HG03039 (cell line): ENCODE measurements at regions not wholly inside any gene's neighbourhood (a gene's known extent, or its start where the extent isn't known, plus 50 kb on each side); places are given as distances from the start of the nearest gene placed in this dataset.

ENCODE experiments used
- ATAC-seq: cut with Tn5 transposase; IDR thresholded peaks from one replicate; pipeline ENCODE4 v1.9.1; 2021; ENCODE audit warnings: mild to moderate bottlenecking, moderate library complexity; ENCODE audit not compliant: unreplicated experiment

GRCh38 chr6:108734271-108734922 lies 113.8 kb upstream of the ARMC2 start:
- no peak for ATAC-seq

DNA sequence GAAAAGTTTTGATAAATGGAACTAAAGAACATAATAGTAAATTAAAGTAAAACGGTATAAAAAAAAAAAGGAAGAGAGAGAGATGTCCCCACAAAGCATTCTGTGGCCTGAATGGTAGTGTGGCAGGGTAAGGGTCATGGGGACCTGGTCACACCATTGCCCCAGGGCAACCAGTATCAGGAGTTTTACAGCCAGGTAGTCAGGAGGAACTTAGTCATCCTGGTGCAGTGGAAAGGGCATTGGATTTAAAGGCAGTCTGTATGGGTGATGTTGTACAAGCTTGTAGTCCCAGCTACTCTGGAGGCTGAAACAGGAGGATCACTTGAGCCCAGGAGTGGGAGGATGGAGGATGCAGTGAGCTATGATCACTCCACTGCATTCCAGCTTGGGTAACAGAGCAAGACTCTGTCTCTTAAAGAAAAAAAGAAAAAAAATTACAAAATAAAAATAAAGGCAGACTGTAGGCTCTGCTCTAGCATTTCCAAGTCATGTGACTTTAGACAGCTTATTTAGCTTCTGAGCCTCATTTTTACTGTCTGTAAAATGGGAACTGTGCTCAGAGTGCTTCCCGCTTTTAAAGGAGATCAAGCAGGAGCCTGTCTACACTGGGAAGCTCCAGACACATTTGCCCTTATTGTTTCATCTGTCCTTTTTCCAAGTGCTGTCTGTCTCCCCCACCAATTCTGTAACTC lies 112.8 kb upstream of the ARMC2 start:
- no peak for ATAC-seq

DNA sequence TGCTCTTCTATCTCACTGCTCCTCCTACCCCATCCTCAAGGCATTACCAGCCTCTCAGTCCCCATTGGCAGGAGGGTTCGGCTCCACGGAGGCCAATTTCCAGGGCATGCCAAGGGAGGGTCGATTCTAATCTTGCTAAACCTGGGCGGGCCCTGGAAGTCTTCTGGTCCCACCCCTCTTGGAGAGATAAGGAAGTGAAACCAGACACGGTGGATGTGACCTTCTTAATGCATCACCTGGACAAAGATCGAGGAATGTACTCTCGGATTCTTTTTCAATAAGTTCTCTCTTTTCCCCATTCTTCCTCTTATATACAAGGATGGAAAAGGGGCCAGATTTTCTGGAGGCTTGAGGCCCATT lies 112.2 kb upstream of the ARMC2 start:
- ATAC-seq = no peak

GRCh38 chr6:108736832-108737231 lies 111.4 kb upstream of the ARMC2 start:
- no peak for ATAC-seq

- no peak for ATAC-seq
Measured at GRCh38 chr6:108737594-108738546, 110.4 kb upstream of the ARMC2 start.

DNA sequence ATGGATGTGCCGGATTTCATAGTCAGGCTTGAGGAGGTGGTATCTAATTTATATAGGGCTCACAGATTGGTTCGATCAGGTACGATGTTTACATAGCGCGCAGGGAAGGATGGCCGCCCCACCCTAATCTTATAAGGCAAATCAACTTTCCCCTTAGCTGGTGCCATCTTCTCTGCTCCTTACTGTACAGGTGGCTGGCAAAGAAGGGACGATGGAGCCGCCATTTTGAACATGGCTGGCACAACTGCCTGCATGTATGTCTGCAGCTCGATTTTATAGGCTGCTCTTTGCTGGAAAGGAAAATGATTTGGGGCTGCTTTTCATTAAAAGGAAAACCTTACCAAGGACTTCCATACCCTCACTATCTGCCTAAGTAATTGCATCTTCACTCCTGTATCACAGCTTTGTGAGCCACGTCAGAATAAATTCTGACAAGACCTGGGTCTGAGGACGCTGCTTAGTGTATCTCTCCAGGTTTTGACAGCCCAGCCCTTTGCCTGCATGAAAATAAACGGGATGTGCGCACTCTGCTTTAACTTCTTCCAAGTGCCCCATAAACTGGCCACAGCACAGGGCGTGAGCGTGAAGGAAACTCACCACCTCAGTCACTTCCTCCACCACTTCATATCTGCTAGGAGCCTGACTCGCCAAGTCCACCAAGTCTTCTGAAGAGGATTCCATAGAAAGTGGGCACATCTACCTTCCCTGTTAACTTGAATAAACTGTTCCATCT lies 109.4 kb upstream of the ARMC2 start:
- no peak for ATAC-seq

GRCh38 chr6:108739496-108740330 lies 108.5 kb upstream of the ARMC2 start:
- no peak for ATAC-seq

- no peak for ATAC-seq
Measured at GRCh38 chr6:108741331-108741989, 106.8 kb upstream of the ARMC2 start.

GRCh38 chr6:108742041-108742440 lies 106.2 kb upstream of the ARMC2 start:
- no peak for ATAC-seq

DNA sequence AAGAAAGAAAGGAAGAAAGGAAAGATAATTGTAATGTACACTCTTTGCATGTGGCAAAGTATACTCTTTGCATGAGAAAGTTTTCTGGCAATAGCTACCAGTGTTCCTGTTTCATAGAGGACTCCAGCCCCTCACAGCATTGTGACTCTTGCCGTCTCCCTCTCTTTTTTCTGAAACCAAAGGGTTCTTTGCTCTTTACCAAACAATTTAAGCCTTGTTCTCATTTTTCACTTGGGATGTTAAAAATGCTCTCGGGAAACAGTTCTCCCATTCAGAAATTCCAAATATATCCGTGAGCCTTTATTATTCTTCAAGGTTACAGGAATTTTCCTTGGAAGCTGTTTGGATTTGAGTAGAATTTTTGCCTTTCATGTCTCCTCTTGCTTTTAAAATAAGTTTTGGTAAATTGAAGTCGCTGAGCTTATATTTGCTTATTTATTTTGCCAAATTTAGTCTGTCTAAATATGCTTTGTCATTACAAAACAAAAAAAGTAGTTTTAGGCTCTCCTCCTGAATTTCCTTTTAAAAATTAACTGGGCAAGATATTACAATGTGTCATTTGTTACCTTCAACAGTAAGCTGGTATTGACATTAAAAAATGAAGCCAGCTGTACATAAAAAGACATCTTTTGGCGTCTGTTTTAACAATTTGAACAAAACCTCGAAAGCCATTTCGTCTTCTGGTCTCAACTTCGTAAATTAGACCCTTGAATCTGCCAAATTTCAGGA lies 103.8 kb upstream of the ARMC2 start:
- no peak for ATAC-seq

DNA sequence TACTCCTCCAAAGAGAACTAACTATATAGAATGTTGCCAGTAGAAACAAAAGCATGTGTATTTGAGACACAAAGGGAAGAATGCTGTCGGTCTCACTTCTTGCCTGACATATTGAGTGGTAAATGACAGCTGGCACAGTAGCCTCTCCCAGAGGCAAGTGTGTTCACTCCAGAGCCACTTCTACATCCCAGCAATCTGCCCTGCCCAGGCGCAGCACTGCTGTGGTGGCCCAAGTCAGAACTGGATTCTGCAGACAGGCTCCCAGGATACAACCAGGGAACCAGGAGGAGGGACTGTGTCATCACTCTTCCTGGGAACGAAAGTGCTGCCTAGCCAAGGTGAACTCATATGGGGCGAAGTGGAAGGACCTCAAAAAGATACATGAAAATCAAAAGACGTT lies 103.2 kb upstream of the ARMC2 start:
- no peak for ATAC-seq

GRCh38 chr6:108745664-108746336 lies 102.4 kb upstream of the ARMC2 start:
- no peak for ATAC-seq

GRCh38 chr6:108746366-108746765 lies 101.9 kb upstream of the ARMC2 start:
- no peak for ATAC-seq

DNA sequence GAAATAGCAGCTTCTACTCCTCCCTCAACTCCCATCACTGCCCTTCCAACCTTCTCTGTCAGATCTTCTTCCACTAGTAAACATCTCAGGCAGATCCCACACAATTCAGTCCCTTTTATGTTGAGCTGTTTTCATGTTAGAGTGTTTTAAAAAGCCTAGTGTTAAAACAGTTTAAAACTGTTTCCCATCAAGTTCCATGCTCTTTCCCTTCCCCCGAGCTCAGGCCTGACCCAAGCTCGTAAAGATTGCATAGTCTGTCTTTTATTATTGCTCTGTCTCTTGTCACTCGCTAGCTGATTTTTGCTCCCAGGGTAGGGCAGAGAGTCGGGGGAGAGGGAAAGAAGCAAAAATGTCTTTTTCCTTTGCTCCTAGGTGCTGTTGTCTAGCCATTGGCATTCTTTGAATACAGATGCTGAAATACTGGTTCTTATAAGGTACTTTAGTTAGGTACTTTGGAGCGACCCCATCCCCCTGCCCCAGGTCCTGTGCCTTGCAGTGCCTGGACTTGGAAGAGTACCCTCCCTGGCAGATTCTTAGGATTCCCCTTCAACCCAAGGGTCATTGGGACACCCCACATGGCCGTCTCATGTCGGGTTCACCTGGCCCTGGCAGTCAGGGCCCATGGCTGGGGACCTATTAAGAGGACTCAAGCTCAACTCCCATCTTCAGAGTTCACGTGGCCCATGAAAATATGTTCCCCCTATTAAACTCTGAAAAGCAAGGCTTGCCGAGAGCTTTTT lies 101.2 kb upstream of the ARMC2 start:
- no peak for ATAC-seq

- no peak for ATAC-seq
Measured at GRCh38 chr6:108748055-108748454, 100.2 kb upstream of the ARMC2 start.

DNA sequence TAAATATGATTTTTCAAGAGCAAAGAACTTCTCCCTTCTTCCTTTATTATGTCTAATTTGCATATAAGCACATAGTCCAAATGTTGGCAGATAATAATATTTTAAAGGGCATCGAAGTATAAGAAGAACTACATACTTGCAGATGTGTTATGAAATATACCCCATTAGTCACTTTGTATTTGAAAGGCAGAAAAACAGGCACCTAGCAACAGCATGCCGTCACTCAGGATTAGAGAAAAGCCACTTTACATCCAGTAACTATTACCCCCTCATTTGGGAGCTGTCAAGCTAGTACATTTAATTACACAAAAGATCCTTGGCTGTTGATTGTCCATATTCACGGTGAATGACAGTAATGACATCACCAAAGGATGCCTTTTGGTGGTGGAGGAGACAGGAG lies 99.3 kb upstream of the ARMC2 start:
- ATAC-seq = no peak

GRCh38 chr6:108750801-108751200 lies 97.4 kb upstream of the ARMC2 start:
- no peak for ATAC-seq

GRCh38 chr6:108751282-108751681 lies 96.9 kb upstream of the ARMC2 start:
- no peak for ATAC-seq
